HepG2 (cell line): ENCODE measurements at regions not wholly inside any gene's neighbourhood (a gene's known extent, or its start where the extent isn't known, plus 50 kb on each side); places are given as distances from the start of the nearest gene placed in this dataset.

ENCODE experiments used
- ATF7 ChIP-seq, 2 experiments: fragments of 450-650 bp in 1 of 2; sonication (generic) in 1 of 2; formaldehyde crosslinking in 1 of 2; IDR thresholded peaks; 2 replicates each; pipeline versions ENCODE4 v1.4.0 to v1.6.1; 2016 to 2020; ENCODE audit warnings: antibody characterized with exemption in 1 of 2, mild to moderate bottlenecking in 1 of 2, missing genetic modification reagents in 1 of 2
- CBX5 ChIP-seq: sonication (generic); formaldehyde crosslinking; IDR thresholded peaks from 2 replicates; pipeline ENCODE4 v1.4.0; 2020; ENCODE audit warnings: missing genetic modification reagents, borderline replicate concordance
- FOXP1 ChIP-seq, 2 experiments: fragments of 450-650 bp in 1 of 2; IDR thresholded peaks; 2 replicates each; pipeline ENCODE4 v1.6.1; 2017 to 2018; ENCODE audit warnings: antibody characterized with exemption in 1 of 2
- HINFP ChIP-seq: sonication (generic); formaldehyde crosslinking; IDR thresholded peaks from 2 replicates; pipeline ENCODE4 v1.4.0; 2020; ENCODE audit warnings: low read depth, mild to moderate bottlenecking, missing genetic modification reagents
- IKZF4 ChIP-seq: sonication (generic); formaldehyde crosslinking; IDR thresholded peaks from 2 replicates; pipeline ENCODE4 v1.5.1; 2020; ENCODE audit warnings: borderline replicate concordance, mild to moderate bottlenecking, low read depth, missing genetic modification reagents; ENCODE audit errors: not compliant biosample characterization
- PITX1 ChIP-seq: sonication (generic); formaldehyde crosslinking; IDR thresholded peaks from 2 replicates; pipeline ENCODE4 v1.5.1; 2020; ENCODE audit warnings: mild to moderate bottlenecking, missing genetic modification reagents
- RFX3 ChIP-seq: IDR thresholded peaks from 2 replicates; pipeline ENCODE4 v1.6.1; 2016; ENCODE audit warnings: missing biosample characterization, missing genetic modification reagents
- ZBTB10 ChIP-seq: sonication (generic); formaldehyde crosslinking; IDR thresholded peaks from 2 replicates; pipeline ENCODE4 v1.4.0; 2020; ENCODE audit warnings: missing genetic modification reagents, borderline replicate concordance
- ZBTB26 ChIP-seq: IDR thresholded peaks from 2 replicates; pipeline ENCODE4 v1.6.1; 2016; ENCODE audit warnings: missing compliant biosample characterization, missing genetic modification reagents, borderline replicate concordance
- ZBTB49 ChIP-seq: sonication (generic); formaldehyde crosslinking; IDR thresholded peaks from 2 replicates; pipeline ENCODE4 v1.4.0; 2020; ENCODE audit warnings: missing genetic modification reagents, borderline replicate concordance
- ZNF138 ChIP-seq: sonication (generic); formaldehyde crosslinking; IDR thresholded peaks from 2 replicates; pipeline ENCODE4 v1.5.0; 2020; ENCODE audit warnings: mild to moderate bottlenecking, low read depth, missing genetic modification reagents
- ZNF777 ChIP-seq: sonication (generic); formaldehyde crosslinking; IDR thresholded peaks from 2 replicates; pipeline ENCODE4 v1.4.0; 2020; ENCODE audit warnings: missing genetic modification reagents
- TF ChIP-seq, protein P1 (sequence below): sonication (generic); formaldehyde crosslinking; IDR thresholded peaks from 2 replicates; pipeline ENCODE4 v1.8.0; 2022; ENCODE audit warnings: mild to moderate bottlenecking, missing genetic modification reagents
- TF ChIP-seq, protein P2 (sequence below): sonication (generic); IDR thresholded peaks from 2 replicates; pipeline ENCODE4 v1.6.1; 2016; ENCODE audit warnings: low read depth, borderline replicate concordance
- TF ChIP-seq, protein P3 (sequence below): sonication (generic); formaldehyde crosslinking; IDR thresholded peaks from 2 replicates; pipeline ENCODE4 v1.5.1; 2020; ENCODE audit warnings: mild to moderate bottlenecking, moderate library complexity, missing genetic modification reagents

- TF ChIP-seq ZBTB49 (CRISPR knock-in tag) (no peak), IKZF4 (CRISPR knock-in tag) (no peak), FOXP1 (IDR thresholded peaks at IDR 0.05) (no peak), FOXP1 (CRISPR knock-in tag; IDR thresholded peaks at IDR 0.05) (no peak), ZBTB26 (no peak), ATF7 (IDR thresholded peaks at IDR 0.05) (no peak), ATF7 (CRISPR knock-in tag; IDR thresholded peaks at IDR 0.05) (no peak), ZNF138 (CRISPR knock-in tag) (no peak), CBX5 (CRISPR knock-in tag) (no peak), ZBTB10 (no peak), ZNF777 (CRISPR knock-in tag) (no peak), RFX3 (CRISPR knock-in tag) (no peak), PITX1 (CRISPR knock-in tag) (no peak), HINFP (CRISPR knock-in tag) (no peak)
- TF ChIP-seq, protein P1, sequence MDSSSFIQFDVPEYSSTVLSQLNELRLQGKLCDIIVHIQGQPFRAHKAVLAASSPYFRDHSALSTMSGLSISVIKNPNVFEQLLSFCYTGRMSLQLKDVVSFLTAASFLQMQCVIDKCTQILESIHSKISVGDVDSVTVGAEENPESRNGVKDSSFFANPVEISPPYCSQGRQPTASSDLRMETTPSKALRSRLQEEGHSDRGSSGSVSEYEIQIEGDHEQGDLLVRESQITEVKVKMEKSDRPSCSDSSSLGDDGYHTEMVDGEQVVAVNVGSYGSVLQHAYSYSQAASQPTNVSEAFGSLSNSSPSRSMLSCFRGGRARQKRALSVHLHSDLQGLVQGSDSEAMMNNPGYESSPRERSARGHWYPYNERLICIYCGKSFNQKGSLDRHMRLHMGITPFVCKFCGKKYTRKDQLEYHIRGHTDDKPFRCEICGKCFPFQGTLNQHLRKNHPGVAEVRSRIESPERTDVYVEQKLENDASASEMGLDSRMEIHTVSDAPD (CRISPR knock-in tag): no peak
- TF ChIP-seq, protein P2, sequence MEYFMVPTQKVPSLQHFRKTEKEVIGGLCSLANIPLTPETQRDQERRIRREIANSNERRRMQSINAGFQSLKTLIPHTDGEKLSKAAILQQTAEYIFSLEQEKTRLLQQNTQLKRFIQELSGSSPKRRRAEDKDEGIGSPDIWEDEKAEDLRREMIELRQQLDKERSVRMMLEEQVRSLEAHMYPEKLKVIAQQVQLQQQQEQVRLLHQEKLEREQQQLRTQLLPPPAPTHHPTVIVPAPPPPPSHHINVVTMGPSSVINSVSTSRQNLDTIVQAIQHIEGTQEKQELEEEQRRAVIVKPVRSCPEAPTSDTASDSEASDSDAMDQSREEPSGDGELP: peak; percentile 21; the same call in 1 of the 2 replicates
- TF ChIP-seq, protein P3, sequence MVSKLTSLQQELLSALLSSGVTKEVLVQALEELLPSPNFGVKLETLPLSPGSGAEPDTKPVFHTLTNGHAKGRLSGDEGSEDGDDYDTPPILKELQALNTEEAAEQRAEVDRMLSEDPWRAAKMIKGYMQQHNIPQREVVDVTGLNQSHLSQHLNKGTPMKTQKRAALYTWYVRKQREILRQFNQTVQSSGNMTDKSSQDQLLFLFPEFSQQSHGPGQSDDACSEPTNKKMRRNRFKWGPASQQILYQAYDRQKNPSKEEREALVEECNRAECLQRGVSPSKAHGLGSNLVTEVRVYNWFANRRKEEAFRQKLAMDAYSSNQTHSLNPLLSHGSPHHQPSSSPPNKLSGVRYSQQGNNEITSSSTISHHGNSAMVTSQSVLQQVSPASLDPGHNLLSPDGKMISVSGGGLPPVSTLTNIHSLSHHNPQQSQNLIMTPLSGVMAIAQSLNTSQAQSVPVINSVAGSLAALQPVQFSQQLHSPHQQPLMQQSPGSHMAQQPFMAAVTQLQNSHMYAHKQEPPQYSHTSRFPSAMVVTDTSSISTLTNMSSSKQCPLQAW (CRISPR knock-in tag): no peak
These were observed 770.5 kb downstream of the MED13L start (continued) for GRCh38 chr12:115506822-115507559.
